GM19467 (cell line): ENCODE measurements at regions not wholly inside any gene's neighbourhood (a gene's known extent, or its start where the extent isn't known, plus 50 kb on each side); places are given as distances from the start of the nearest gene placed in this dataset.

ENCODE experiments used
- ATAC-seq: cut with Tn5 transposase; IDR thresholded peaks from one replicate; pipeline ENCODE4 v1.9.1; 2021; ENCODE audit warnings: mild to moderate bottlenecking, moderate library complexity; ENCODE audit not compliant: unreplicated experiment

DNA sequence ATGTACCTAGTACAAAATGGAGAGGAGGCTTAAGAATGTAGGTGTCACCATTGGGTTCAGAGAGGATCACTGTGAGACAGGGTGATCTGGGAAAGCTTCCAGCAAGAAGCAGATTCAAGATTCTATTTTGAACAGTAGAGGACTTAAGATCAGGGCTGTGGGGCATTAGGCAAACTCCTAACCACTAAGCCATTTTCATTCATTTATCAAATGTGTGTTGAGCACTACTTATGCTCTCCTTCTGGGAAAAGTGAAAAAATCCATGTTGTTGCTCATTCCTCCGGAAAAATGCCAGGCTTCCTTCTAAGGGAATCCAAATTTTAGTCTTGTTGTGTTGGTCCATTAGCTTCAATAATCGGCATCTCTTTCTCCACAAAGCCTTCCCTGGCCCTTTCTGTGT lies 163.4 kb downstream of the NUAK1 start:
- no peak for ATAC-seq

DNA sequence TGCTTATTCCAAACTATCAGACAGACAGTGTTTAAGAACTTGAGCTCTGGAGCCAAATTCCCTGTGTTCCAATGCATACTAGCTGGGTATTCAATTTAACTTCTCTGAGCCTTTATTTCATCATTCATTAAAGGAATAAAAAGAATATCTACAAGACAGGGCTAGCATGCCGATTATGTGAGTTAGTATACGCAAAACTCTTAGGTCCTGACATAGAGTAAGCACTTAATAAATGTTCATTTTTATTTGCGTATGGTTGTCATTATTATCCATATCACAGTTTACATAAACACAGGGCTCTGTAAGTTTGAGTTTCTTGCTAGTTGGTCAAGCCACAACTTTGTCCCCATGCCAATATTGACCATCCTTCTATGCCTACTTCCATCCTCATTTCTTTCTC lies 161.5 kb downstream of the NUAK1 start:
- no peak for ATAC-seq

DNA sequence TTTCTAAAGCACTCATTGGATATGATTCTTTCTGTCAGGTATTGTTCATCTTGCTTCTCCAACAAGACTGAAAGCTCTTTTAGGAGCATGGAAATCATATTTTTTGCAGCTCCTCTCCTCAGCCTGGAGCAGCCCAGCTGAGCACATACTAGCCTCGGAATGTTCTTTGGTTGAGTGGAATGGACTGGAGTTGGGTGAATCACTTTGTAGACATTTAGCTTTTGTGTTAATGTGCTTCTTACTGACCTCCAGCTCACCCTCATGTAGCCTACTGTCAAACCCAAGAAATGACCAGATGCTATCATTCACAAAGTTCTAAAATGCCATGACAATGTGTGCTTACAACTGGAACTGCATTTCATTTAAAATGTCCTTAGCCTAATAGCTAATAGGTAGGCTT lies 161.1 kb downstream of the NUAK1 start:
- no peak for ATAC-seq

DNA sequence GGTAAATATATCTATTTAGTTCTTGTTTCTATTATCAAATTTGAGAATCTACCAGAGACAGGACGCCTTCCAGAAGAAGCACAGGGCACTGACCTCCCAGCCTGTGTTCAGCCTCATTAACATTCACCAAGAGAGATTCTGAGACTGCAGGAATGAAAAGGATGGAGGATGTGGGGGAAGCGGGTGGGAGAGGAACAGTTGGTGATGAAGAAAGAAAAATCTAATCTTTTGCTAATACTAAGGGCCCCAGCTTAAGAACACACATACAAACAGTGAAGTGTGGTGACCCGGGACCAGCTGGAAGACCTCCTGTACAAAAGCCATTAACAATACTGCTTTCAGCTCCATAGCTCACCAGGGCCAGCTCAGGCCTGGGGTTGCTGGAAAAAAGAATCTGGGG lies 160.5 kb downstream of the NUAK1 start:
- no peak for ATAC-seq

DNA sequence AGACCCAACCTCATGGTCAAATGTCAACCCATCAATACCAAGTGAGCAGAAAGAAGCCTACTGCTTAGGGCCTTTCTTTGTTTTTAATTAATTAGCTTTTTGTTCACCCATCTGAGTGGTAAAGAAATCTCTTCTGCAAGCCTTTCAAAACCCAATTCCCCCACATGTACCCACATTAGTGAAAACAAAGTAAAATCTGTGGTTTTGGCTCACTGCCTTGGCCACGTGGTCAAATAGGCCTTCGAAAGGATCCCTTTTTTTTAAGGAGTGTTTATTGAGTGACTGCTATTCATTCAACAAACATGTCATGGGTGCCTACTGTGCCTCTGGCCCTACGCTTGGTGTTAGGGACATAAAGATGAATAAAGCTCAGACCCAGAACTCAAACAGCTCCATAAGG lies 160.1 kb downstream of the NUAK1 start:
- ATAC-seq, result no peak

DNA sequence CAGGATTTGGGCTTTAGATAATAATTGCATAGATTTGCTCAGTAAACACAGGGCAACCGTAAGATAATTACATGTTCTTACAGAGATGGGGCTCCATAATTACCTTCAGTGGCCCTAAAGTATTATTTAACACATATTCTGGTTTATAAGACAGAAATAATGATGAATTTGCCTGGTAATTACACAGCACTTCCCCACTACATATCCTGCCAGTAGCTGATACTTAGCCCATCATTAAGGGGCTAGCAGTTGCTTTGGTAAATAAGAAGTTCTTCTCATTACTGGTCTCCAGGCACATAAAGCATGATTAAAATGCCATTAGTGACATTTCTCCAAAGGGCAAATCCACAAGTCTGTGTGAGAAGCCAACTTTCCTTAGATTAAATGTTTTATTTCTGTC lies 158.7 kb downstream of the NUAK1 start:
- no peak for ATAC-seq

DNA sequence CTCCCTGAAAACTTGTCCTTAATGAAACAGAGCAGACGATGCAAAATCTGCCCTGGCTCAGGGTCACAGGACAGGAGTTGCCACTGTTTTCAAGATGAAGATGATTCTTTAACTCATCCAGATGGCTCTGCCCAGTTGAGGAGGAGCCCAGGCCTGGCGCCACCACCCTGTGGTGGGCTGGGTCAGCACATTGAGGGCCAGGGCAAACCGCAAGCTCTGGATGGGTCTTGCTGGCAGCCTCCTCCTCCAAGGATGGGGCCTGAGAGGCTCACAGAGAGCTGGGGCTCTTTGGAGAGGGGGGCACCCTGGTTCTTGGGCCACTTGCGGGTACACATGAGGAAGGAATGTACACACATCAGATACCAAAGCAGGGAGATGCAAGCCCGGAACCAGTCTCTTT lies 158.2 kb downstream of the NUAK1 start:
- no peak for ATAC-seq

DNA sequence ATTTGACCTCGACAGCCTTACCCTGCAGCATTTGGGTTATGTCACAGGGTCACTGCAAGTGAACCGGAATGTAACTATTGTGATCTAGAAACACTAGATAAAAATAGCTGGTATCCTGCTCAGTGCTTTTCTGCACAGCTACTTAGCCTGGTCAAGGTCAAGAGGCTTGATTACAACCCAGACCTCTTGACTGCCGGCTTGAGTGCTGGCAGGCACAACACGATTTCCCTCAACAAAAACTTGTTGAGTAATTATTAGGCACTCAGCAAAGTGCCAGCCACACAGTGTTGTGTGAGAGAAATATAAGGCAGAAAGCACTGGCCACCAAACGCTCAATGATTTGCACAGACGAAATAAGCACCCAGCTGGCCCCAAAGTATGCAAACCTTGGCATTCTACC lies 156.7 kb downstream of the NUAK1 start:
- no peak for ATAC-seq

DNA sequence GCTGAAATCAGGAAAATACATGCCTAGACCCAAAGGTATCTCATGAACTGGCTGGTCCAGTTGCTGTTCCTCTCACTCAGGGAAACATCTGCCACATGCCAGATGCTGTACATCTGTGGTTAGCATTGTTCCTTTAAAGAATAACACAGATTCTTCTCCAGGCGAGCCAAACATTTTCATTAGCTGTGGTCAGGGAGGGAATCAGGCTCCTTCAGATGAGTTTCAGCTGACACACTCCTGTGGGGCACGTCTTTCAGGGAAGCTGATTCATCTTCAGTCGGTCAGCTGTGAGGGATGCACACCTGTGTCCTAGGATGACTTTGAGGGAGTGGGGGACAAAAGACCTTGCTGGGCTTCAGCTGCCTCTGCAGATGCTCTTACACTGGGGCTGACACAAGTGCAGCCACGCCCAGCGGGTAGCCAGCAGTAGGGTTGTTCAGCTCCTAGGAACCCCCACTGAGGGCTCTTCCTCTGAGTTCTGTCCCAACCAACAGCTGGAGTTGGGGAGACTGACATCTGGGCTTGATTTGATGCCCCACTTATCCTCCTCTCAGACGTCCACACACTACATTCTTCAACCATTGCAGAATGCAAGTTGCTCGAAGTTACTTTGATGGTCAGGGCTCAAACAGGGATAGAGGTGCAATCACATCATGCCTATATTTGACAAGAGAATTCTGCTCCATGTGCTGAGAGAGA lies 155.0 kb downstream of the NUAK1 start:
- ATAC-seq, result no peak

DNA sequence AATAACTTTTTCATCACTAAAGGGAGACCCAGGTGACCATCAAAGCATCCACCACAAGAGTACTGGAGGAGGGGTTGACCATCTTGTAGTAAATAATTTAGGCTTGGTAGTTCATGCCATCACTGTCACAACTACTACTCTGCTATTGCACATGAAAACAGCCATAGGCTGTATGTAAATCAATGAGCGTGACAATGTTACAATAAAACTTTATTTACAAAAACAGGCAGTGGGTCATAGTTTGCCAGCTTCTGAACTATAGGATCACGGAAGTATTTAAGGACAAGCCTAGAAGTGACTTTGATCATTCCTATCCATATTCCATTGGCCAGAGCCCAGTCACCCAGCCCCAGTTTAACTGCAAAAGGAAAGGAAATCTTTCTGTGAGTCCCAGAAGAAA lies 153.4 kb downstream of the NUAK1 start:
- no peak for ATAC-seq

DNA sequence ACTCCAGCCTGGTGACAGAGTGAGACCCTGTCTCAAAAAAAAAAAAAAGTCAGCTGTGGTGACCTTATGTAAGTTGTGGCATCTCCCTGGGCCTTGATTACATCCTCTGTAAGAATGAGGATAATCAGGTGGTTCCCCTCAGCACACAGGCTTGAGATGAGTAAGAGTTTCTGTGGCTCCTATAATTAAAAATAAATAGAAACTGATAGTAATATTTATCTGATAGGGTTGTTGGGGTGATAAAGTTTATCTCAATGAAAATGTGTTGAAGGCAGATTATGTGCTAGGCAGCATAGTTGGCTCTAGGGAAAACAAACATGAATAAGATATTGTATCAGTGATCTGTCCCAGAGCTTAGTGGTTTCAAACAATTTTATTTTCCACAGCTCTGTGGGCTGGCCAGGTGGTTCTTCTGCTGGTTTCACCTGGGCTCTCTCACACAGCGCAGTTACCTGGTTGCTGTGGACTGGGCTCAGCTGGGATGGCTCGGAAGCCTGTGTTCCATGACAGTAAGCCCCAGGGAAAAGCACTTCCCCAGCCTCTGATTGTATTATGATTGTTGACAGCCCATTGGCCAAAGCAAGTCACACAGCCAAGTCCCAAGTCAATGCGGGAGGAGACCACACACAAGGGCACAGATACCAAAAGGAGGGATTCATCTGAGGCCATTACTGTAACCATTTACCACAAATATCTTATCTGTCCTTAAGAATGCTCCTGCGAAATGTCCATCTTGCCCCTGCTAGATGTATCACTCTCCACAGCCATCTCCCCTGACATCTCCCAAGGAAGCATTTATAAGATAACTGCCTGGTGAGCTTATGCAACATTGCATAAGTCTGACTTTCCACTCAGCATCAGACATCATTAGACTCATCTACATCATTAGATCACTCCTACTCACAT lies 151.7 kb downstream of the NUAK1 start:
- no peak for ATAC-seq

DNA sequence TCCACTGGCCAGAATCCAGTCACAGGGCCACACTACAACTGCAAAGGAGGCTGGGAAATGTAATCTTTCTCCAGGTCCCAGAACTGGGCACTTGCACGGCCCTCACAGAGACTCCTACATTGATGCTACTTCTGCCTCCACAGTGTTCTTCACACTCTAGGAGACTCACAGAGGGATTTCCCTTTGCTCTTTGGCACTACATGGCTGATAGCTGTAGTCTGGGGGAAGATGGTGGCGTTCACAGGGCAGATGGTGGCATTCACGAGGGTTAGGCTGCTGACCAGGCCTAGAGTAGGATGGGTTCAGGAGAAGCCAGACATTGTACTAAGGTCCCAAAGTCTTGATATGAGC lies 151.1 kb downstream of the NUAK1 start:
- no peak for ATAC-seq

DNA sequence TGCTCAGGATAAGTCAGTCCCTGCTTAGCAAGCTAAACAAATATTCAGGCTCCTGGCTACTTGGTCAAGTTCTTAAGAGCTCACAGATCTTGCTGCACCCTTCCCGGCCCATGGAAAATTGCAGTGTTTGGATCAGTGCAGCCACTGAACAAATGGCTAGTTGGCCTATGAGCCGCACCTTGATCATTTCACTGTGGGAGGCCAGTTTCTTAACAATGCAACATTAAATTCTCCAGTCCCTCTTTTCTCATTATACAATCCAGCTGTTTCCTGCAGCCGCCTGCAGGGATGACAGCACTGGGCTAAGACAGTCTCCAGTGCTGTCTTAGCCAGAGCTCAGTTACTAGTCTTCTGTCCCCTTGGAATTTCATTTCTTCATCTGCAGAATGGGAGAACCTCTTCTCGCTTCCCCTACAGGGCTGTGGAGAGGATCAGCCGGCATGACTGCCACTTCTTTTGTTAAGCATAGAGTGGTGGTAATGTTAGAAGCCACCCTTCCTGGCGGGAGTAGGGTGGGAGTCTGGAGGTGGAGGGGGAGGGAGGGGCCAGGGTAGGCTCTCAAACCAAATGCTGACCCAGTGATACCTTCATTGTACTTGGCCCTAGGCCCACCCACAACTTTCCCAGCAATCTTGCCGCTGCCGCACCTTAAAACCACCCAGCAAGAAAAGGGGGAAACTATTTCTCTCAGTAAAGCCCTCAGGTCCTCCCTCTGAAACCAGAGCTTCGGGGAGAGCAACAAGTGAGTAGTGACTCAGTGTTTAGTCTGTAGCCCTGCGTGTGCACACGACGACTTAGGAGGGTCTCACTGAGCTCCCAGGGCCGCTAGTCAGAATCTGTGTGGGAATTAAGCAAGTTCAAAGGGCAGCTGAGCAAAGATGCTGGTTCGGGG lies 145.7 kb downstream of the NUAK1 start:
- no peak for ATAC-seq

DNA sequence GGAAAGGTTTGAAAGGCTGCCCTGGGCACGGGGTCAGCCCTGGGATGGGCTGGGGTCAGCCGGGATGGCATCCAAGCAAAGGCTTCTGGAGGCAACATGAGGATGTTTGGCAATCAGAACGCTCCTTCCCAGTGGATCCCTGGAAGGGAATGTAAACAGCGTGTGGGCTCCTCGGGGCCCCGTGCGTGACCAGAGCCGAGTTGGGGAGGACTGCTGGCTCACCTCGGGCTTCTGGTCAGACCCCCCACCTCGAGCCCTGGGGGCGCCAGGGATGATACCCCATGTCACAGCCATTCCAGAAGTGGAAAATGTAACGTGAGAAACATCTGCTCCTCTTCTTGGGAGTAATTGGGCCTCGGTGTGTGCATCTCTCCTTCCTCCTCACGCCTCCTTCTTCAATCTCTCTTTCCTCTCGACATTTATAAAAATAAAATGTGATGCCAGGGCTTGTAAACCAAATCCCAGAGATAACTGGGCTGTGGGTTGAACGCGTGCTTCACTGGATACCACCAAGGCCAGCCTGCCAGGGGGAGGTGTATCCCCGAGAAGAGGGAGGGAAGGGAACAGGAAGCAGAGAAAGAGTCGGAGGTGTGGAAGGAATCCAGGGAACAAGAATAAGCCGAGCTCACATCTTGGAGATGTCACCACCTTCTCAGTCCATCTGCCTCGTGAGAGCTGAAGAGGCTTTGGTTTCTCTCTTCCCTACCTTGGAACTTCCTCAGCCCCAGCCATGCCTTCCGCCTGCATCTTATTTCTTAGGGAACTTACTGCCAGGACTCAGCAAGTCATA lies 144.8 kb downstream of the NUAK1 start:
- ATAC-seq, result no peak

DNA sequence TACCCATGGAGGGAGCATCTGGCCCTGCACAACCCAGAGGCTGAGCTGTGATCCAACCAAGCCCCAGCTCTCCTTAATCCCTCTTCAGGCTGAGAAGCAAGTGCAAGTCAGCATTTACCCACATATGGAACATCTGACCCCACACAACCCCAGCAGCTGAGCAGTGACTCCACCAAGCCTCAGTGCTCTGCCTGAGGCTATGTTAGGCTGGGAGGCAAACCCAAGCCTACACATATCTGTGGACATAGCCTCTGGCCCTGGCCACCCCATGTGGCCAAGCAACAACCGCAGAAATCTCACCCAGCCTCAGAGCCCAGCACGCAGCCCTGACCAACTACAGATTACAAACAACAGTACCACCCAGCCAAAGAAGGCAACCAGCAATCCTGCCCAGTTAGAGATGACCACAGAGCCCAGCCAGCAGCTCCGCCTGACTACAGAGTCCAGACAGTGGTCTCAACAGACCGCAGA lies 142.8 kb downstream of the NUAK1 start:
- ATAC-seq, result no peak

DNA sequence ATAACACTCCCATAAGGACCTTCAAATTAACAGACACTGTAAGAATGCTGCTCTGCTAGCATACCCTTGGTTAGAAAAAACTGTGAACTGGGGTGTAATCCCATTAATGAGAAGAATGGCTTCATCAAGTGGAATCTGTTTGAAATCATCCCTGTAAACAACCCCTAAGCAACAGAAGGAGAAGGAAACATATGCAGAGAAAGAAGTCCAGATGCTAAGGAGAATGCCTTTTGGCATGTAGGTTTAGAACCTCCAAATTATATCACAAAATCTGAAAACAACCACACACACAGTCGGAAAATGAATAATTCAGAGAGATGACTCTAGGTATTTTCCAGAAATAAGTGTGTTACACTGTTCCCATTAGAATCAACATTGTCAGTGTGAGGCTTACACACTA lies 140.2 kb downstream of the NUAK1 start:
- no peak for ATAC-seq

DNA sequence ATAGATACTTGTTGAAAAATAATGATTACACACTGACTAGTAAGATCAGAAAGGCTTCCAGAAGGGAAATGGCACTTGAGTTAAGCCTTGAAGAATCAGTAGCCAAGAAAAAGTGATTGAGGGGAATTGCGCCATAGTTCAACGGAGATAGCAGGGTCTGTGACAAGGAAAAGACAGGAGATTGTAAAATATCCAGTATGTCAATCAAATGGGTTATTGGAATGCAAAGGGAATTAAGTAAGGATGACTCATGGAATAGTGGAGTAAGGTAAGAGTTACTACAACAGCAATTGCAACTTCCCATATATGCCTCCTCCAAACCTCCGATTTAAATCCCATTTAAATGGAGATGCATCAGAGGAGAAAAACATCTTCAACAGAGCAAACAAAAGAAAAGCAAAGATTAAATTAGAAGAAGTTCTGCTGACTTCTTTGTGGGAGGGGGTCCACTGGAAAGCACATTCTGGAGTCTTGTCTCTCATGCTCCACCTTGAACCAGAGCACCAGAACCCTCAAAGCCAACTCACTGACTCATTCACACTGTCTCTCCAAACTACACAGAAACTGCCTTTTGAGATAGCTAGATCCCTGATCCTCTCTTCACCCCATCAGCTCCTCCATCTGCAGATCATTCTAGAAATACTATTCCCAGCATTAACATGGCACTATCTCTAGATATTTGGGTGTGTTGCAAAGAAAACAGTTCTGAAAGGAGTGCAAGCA lies 138.2 kb downstream of the NUAK1 start:
- ATAC-seq, result no peak

DNA sequence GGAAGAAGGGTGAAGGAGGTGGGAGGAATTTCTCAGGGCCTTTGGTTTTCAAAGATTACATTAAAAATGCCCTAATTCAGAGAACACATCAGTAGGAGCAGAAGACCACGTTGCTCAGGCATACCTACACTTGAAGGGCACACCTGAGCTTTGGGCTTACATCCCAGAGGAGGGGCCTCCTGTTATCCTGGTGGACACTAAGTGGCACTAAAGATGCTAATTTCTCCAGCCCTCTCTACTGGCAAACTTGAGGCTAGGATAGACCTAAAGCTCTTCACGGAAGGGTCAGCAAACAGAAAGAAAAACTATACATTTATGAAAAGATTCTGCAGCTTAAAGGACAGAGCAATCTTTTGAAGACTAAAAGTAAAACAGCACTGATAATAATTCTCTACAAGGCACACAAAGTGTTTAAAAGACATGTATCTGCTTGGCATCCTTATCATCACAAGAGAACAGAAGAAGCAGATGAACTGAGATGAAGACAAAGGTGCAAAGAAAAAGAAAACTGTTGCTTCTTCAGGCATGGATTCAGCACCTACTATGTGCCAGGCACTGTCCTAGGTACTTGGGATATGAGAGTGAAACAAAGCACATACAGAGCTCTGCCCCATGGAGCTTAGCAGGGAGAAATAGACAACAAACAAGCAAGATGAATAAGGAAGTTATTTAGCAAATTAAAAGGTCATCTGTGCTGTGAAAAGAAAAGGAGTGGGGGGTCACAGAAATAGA lies 137.5 kb downstream of the NUAK1 start:
- no peak for ATAC-seq

DNA sequence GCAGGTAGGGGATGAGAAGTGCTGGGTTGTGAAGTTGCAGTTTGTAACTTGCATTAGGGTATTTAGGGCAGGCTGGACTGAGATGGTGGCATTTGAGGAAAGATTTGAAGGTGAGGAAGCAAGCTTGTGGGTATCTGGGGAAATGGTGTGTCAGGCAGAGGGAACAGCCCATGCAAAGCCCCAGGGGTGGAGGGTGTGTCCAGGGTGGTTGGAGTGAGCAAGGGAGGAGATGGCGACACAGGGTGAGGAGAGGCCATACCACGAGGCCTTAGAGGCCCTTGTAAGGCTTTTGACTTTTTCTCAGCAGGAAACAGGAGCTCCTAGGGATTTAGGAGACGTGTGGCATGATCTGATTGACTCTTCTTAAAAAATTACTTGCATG lies 136.9 kb downstream of the NUAK1 start:
- no peak for ATAC-seq
